GM19240 (cell line): ENCODE measurements at regions not wholly inside any gene's neighbourhood (a gene's known extent, or its start where the extent isn't known, plus 50 kb on each side); places are given as distances from the start of the nearest gene placed in this dataset.

Source experiments
- DNase-seq: peaks from one replicate; pipeline ENCODE4 v3.0.0; 2011; ENCODE audit warnings: low spot score; ENCODE audit not compliant: insufficient read length

GRCh38 chr9:1738511-1739100 is 276.5 kb upstream of the SMARCA2 start:
- DNase-seq, result no peak

- no peak for DNase-seq
Measured at GRCh38 chr9:1743121-1743960, 271.8 kb upstream of the SMARCA2 start.

- no peak for DNase-seq
Measured at GRCh38 chr9:1745980-1746379, 269.2 kb upstream of the SMARCA2 start.

GRCh38 chr9:1747417-1747967 is 267.7 kb upstream of the SMARCA2 start:
- no peak for DNase-seq

- no peak for DNase-seq
Measured at GRCh38 chr9:1748407-1748806, 266.7 kb upstream of the SMARCA2 start.

- no peak for DNase-seq
Measured at GRCh38 chr9:1757186-1757585, 258.0 kb upstream of the SMARCA2 start.

- peak; percentile 35 for DNase-seq
Measured at GRCh38 chr9:1759009-1759408, 256.1 kb upstream of the SMARCA2 start.

GRCh38 chr9:1759771-1760300 is 255.3 kb upstream of the SMARCA2 start:
- DNase-seq, result no peak

- no peak for DNase-seq
Measured at GRCh38 chr9:1761807-1762206, 253.3 kb upstream of the SMARCA2 start.

GRCh38 chr9:1766042-1766441 is 249.1 kb upstream of the SMARCA2 start:
- DNase-seq, result no peak

GRCh38 chr9:1768561-1768960 is 246.6 kb upstream of the SMARCA2 start:
- no peak for DNase-seq

- no peak for DNase-seq
Measured at GRCh38 chr9:1771094-1771789, 243.9 kb upstream of the SMARCA2 start.

GRCh38 chr9:1775230-1775629 is 239.9 kb upstream of the SMARCA2 start:
- DNase-seq, result no peak

GRCh38 chr9:1776668-1777067 is 238.5 kb upstream of the SMARCA2 start:
- no peak for DNase-seq

- DNase-seq, result no peak
Measured at GRCh38 chr9:1791191-1791590, 224.0 kb upstream of the SMARCA2 start.

GRCh38 chr9:1794547-1795270 is 220.4 kb upstream of the SMARCA2 start:
- no peak for DNase-seq

- DNase-seq, result no peak
Measured at GRCh38 chr9:1804128-1804865, 210.8 kb upstream of the SMARCA2 start.

GRCh38 chr9:1829719-1830118 is 185.4 kb upstream of the SMARCA2 start:
- no peak for DNase-seq

GRCh38 chr9:1832960-1833359 is 182.2 kb upstream of the SMARCA2 start:
- no peak for DNase-seq

GRCh38 chr9:1837453-1838084 is 177.6 kb upstream of the SMARCA2 start:
- peak; percentile 37 for DNase-seq
